Suppressor macrophage (primary cell): ENCODE measurements at regions not wholly inside any gene's neighbourhood (a gene's known extent, or its start where the extent isn't known, plus 50 kb on each side); places are given as distances from the start of the nearest gene placed in this dataset.
"Not testable (repeated sequence)": the region's sequence is repeated elsewhere in the genome, so short reads cannot be mapped to it uniquely, and the experiment has no call there.

Experiments used
- DNase-seq, 4 experiments: peaks; one replicate each; pipeline ENCODE4 v3.0.0-alpha.2; 2020 to 2022

- DNase-seq = no peak
Measured at GRCh38 chr3:106124818-106125217, 256.0 kb upstream of the CBLB start.

- DNase-seq = no peak
Measured at GRCh38 chr3:106125321-106125720, 256.5 kb upstream of the CBLB start.

- DNase-seq = no peak
Measured at GRCh38 chr3:106126067-106126845, 257.4 kb upstream of the CBLB start.

- DNase-seq = no peak
Measured at GRCh38 chr3:106126846-106127235, 258.0 kb upstream of the CBLB start.

- DNase-seq = no peak
Measured at GRCh38 chr3:106129939-106130338, 261.1 kb upstream of the CBLB start.

GRCh38 chr3:106130384-106131198 is 261.8 kb upstream of the CBLB start:
- DNase-seq = no peak

- no peak for DNase-seq
Measured at GRCh38 chr3:106135451-106136160, 266.8 kb upstream of the CBLB start.

GRCh38 chr3:106139826-106140225 is 271.0 kb upstream of the CBLB start:
- no peak for DNase-seq

- no peak for DNase-seq
Measured at GRCh38 chr3:106140431-106140830, 271.6 kb upstream of the CBLB start.

- no peak for DNase-seq
Measured at GRCh38 chr3:106144030-106144429, 275.2 kb upstream of the CBLB start.

GRCh38 chr3:106148440-106149082 is 279.7 kb upstream of the CBLB start:
- DNase-seq = not testable (repeated sequence)

GRCh38 chr3:106157411-106157810 is 288.6 kb upstream of the CBLB start:
- no peak for DNase-seq

- DNase-seq = no peak
Measured at GRCh38 chr3:106160396-106160795, 291.6 kb upstream of the CBLB start.

- no peak for DNase-seq
Measured at GRCh38 chr3:106161246-106161645, 292.4 kb upstream of the CBLB start.

GRCh38 chr3:106167728-106168127 is 298.9 kb upstream of the CBLB start:
- DNase-seq = no peak

- DNase-seq = no peak
Measured at GRCh38 chr3:106168962-106169750, 300.3 kb upstream of the CBLB start.

GRCh38 chr3:106170636-106171035 is 301.8 kb upstream of the CBLB start:
- DNase-seq = no peak

GRCh38 chr3:106172101-106172500 is 303.3 kb upstream of the CBLB start:
- no peak for DNase-seq

- peak in 2 of 4 experiments; percentile 12 to 14 for DNase-seq
Measured at GRCh38 chr3:106172780-106173179, 304.0 kb upstream of the CBLB start.

GRCh38 chr3:106175276-106175675 is 306.5 kb upstream of the CBLB start:
- DNase-seq = no peak

- peak in 3 of 4 experiments; percentile 3 to 30 (median 14) for DNase-seq
Measured at GRCh38 chr3:106176734-106177133, 307.9 kb upstream of the CBLB start.

- no peak for DNase-seq
Measured at GRCh38 chr3:106182950-106183511, 314.2 kb upstream of the CBLB start.
